NB4 (cell line): ENCODE measurements at regions not wholly inside any gene's neighbourhood (a gene's known extent, or its start where the extent isn't known, plus 50 kb on each side); places are given as distances from the start of the nearest gene placed in this dataset.

Experiments
- POLR2A ChIP-seq: IDR thresholded peaks from 2 replicates; pipeline ENCODE4 v1.6.1; 2011; ENCODE audit warnings: mild to moderate bottlenecking; ENCODE audit not compliant: insufficient read length; ENCODE audit errors: extremely low read depth
- TF ChIP-seq, protein P1 (sequence below): IDR thresholded peaks from one replicate; pipeline ENCODE4 v1.5.1; 2012; ENCODE audit warnings: low read depth, low read length
- TF ChIP-seq, protein P2 (sequence below): IDR thresholded peaks from 2 replicates; pipeline ENCODE4 v1.6.1; 2011; ENCODE audit warnings: low read depth, low read length

DNA sequence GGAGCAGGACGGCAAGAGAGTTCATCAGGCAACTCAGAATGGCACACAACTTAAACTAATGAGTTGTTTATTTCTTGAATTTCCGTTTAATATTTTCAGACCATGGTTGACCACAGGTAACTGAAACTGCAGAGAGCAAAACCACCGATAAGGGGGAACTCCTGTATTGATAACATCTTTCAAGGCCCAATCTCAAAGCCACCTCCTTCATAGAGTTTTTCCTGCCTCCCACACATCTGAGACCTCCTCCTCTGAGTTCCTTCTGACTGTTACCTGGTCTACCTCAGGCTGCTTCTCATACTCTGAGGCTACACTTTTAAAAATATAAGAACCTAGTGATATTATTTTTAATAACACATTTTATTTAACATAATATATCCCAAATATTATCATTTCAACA is 341.5 kb upstream of the NPVF start:
- TF ChIP-seq, protein P1, sequence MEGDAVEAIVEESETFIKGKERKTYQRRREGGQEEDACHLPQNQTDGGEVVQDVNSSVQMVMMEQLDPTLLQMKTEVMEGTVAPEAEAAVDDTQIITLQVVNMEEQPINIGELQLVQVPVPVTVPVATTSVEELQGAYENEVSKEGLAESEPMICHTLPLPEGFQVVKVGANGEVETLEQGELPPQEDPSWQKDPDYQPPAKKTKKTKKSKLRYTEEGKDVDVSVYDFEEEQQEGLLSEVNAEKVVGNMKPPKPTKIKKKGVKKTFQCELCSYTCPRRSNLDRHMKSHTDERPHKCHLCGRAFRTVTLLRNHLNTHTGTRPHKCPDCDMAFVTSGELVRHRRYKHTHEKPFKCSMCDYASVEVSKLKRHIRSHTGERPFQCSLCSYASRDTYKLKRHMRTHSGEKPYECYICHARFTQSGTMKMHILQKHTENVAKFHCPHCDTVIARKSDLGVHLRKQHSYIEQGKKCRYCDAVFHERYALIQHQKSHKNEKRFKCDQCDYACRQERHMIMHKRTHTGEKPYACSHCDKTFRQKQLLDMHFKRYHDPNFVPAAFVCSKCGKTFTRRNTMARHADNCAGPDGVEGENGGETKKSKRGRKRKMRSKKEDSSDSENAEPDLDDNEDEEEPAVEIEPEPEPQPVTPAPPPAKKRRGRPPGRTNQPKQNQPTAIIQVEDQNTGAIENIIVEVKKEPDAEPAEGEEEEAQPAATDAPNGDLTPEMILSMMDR = no peak
- no peak for TF ChIP-seq POLR2A
- TF ChIP-seq, protein P2, sequence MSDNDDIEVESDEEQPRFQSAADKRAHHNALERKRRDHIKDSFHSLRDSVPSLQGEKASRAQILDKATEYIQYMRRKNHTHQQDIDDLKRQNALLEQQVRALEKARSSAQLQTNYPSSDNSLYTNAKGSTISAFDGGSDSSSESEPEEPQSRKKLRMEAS = no peak
